GM19193 (cell line): ENCODE measurements at regions not wholly inside any gene's neighbourhood (a gene's known extent, or its start where the extent isn't known, plus 50 kb on each side); places are given as distances from the start of the nearest gene placed in this dataset.

Experiments
- POLR2A ChIP-seq: IDR thresholded peaks from 4 replicates; pipeline ENCODE4 v1.6.1; 2011; ENCODE audit not compliant: insufficient read depth, insufficient read length; ENCODE audit errors: extremely low read depth

- no peak for TF ChIP-seq POLR2A
These were observed 272.5 kb upstream of the TNRC6C start for GRCh38 chr17:77685881-77686486.

- no peak for TF ChIP-seq POLR2A
These were observed 271.6 kb upstream of the TNRC6C start for GRCh38 chr17:77686903-77687302.

- TF ChIP-seq POLR2A: no peak
These were observed 271.1 kb upstream of the TNRC6C start for GRCh38 chr17:77687417-77687816.

- TF ChIP-seq POLR2A: no peak
These were observed 270.6 kb upstream of the TNRC6C start for GRCh38 chr17:77687921-77688320.

- TF ChIP-seq POLR2A: no peak
These were observed 270.1 kb upstream of the TNRC6C start for GRCh38 chr17:77688369-77688768.

- no peak for TF ChIP-seq POLR2A
These were observed 268.0 kb upstream of the TNRC6C start for GRCh38 chr17:77690271-77691161.

GRCh38 chr17:77691216-77692085 is 267.1 kb upstream of the TNRC6C start:
- no peak for TF ChIP-seq POLR2A

GRCh38 chr17:77692571-77693161 is 265.8 kb upstream of the TNRC6C start:
- TF ChIP-seq POLR2A: no peak

GRCh38 chr17:77693301-77693700 is 265.2 kb upstream of the TNRC6C start:
- no peak for TF ChIP-seq POLR2A

- no peak for TF ChIP-seq POLR2A
These were observed 264.7 kb upstream of the TNRC6C start for GRCh38 chr17:77693776-77694175.

- TF ChIP-seq POLR2A: no peak
These were observed 263.8 kb upstream of the TNRC6C start for GRCh38 chr17:77694391-77695363.

- no peak for TF ChIP-seq POLR2A
These were observed 263.1 kb upstream of the TNRC6C start for GRCh38 chr17:77695386-77695785.

GRCh38 chr17:77696151-77696720 is 262.3 kb upstream of the TNRC6C start:
- no peak for TF ChIP-seq POLR2A
